ENCODE measurements at regions not wholly inside any gene's neighbourhood (a gene's known extent, or its start where the extent isn't known, plus 50 kb on each side); places are given as distances from the start of the nearest gene placed in this dataset.

DNA sequence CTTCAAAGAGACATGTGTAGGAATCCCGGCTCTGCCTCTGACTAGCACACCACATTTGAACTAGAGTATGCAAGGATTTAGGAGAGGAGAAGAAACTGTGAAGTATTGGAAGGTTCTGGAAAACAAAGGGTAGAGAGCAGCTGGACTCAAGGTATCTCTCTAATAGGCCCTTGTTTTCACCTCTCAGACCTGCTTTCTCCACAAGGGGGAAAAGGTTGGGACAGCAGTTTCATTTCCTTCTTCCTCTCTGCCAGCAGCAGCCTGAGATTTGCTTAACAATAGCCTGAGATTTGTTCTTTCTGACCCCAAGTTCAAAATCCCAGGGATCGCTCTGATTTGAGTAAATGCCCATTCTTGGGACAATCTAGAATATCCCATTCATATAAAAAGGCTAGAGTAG lies 430.6 kb upstream of the MCTP2 start:
- TF ChIP-seq POLR2A (IDR thresholded peaks at IDR 0.05) (no peak), CTCF (IDR thresholded peaks at IDR 0.05) (no peak)
